Progenitor cell of endocrine pancreas (in vitro differentiated cells): ENCODE measurements at regions not wholly inside any gene's neighbourhood (a gene's known extent, or its start where the extent isn't known, plus 50 kb on each side); places are given as distances from the start of the nearest gene placed in this dataset.
"Not testable (repeated sequence)": the region's sequence is repeated elsewhere in the genome, so short reads cannot be mapped to it uniquely, and the experiment has no call there.

Experiments
- DNase-seq: peaks from one replicate; pipeline ENCODE4 v3.0.0; 2021; ENCODE audit warnings: low spot score; ENCODE audit not compliant: unreplicated experiment
- H3K27ac Mint-ChIP-seq: 2 replicates; pipeline ENCODE4 v1.8.0; 2021; ENCODE audit warnings: mild to moderate bottlenecking, moderate library complexity, mixed read lengths
- H3K27me3 Mint-ChIP-seq: 2 replicates; pipeline ENCODE4 v1.8.0; 2021; ENCODE audit warnings: mixed read lengths
- H3K36me3 Mint-ChIP-seq: 2 replicates; pipeline ENCODE4 v1.8.0; 2022; ENCODE audit warnings: mixed read lengths; ENCODE audit not compliant: insufficient read depth
- H3K4me1 Mint-ChIP-seq: 2 replicates; pipeline ENCODE4 v1.8.0; 2021; ENCODE audit warnings: low read depth, mixed read lengths
- H3K4me3 Mint-ChIP-seq: 2 replicates; pipeline ENCODE4 v1.8.0; 2021; ENCODE audit warnings: low read depth, mild to moderate bottlenecking, moderate library complexity, mixed read lengths
- H3K9me3 Mint-ChIP-seq: 2 replicates; pipeline ENCODE4 v1.8.0; 2021; ENCODE audit warnings: low read depth, mixed read lengths
- CTCF ChIP-seq: fragments of 200-600 bp; sonication (generic); IDR thresholded peaks from one replicate; pipeline ENCODE4 v1.5.0; 2021; ENCODE audit warnings: antibody characterized with exemption, mild to moderate bottlenecking; ENCODE audit not compliant: unreplicated experiment

GRCh38 chr1:58946390-58946789, 162.5 kb upstream of the JUN start:
- Mint-ChIP-seq H3K4me1 (peaks cover 11% of the 10 kb centered on the region), H3K27ac (no peak overlapping the region), H3K27me3 (peaks cover 12% of the 10 kb centered on the region), H3K4me3 (no peak overlapping the region), H3K36me3 (no peaks in the 10 kb centered on the region), H3K9me3 (peaks cover 3% of the 10 kb centered on the region)
- no peak for TF ChIP-seq CTCF
- no peak for DNase-seq

GRCh38 chr1:58948671-58949070, 164.8 kb upstream of the JUN start:
- peaks cover 12% of the 10 kb centered on the region for H3K27me3 Mint-ChIP-seq
- peaks cover 9% of the 10 kb centered on the region for H3K9me3 Mint-ChIP-seq
- DNase-seq: no peak
- no peaks in the 10 kb centered on the region for H3K36me3 Mint-ChIP-seq
- H3K4me3 Mint-ChIP-seq: no peak overlapping the region
- H3K4me1 Mint-ChIP-seq: no peaks in the 10 kb centered on the region
- H3K27ac Mint-ChIP-seq: no peak overlapping the region
- no peak for TF ChIP-seq CTCF

GRCh38 chr1:58949551-58950220, 165.8 kb upstream of the JUN start:
- no peak for DNase-seq
- Mint-ChIP-seq H3K36me3 (no peaks in the 10 kb centered on the region), H3K9me3 (peaks cover 16% of the 10 kb centered on the region), H3K27ac (no peak overlapping the region), H3K4me3 (no peak overlapping the region), H3K4me1 (peaks cover 7% of the 10 kb centered on the region), H3K27me3 (peaks cover 7% of the 10 kb centered on the region)
- no peak for TF ChIP-seq CTCF

DNA sequence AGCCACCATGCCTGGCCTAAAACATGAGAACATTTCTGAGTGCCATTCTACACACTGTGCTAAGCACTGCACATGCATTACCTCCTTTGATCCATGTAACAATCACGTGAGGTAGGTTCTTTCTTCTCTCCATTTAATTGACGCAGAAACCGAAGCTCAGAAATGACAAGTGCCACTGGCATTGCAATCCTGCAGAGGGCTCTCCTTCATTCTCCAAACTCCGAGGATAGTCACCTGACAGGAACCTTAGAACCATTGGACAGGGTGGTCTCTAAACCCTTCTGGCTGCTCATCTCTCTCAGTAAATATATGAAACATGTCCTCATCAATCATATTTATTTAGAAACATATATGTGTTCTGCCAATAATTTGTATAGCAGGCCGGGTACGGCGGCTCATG, 167.1 kb upstream of the JUN start:
- H3K36me3 Mint-ChIP-seq: no peaks in the 10 kb centered on the region
- DNase-seq: no peak
- H3K27me3 Mint-ChIP-seq: peaks cover 5% of the 10 kb centered on the region
- H3K9me3 Mint-ChIP-seq: peaks cover 20% of the 10 kb centered on the region
- H3K27ac Mint-ChIP-seq: no peak overlapping the region
- no peak for TF ChIP-seq CTCF
- peaks cover 7% of the 10 kb centered on the region for H3K4me1 Mint-ChIP-seq
- H3K4me3 Mint-ChIP-seq: no peak overlapping the region

- H3K36me3 Mint-ChIP-seq, DNase-seq, H3K27ac Mint-ChIP-seq, H3K4me3 Mint-ChIP-seq, H3K4me1 Mint-ChIP-seq, H3K27me3 Mint-ChIP-seq: not testable (repeated sequence)
- H3K9me3 Mint-ChIP-seq: peaks cover 24% of the 10 kb centered on the region
Observed at GRCh38 chr1:58953951-58954350, 170.1 kb upstream of the JUN start.

DNA sequence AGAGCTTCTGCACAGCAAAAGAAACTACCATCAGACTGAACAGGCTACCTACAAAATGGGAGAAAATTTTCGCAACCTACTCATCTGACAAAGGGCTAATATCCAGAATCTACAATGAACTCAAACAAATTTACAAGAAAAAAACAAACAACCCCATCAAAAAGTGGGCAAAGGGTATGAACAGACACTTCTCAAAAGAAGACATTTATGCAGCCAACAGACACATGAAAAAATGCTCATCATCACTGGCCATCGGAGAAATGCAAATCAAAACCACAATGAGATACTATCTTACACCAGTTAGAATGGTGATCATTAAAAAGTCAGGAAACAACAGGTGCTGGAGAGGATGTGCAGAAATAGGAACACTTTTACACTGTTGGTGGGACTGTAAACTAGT, 179.4 kb upstream of the JUN start:
- not testable (repeated sequence) for DNase-seq, H3K27ac Mint-ChIP-seq, H3K36me3 Mint-ChIP-seq, H3K4me3 Mint-ChIP-seq, H3K27me3 Mint-ChIP-seq, H3K4me1 Mint-ChIP-seq
- H3K9me3 Mint-ChIP-seq: peaks cover 12% of the 10 kb centered on the region
